Transverse colon (tissue), 4 donors: ENCODE measurements at regions not wholly inside any gene's neighbourhood (a gene's known extent, or its start where the extent isn't known, plus 50 kb on each side); places are given as distances from the start of the nearest gene placed in this dataset.
"Not testable (repeated sequence)": the region's sequence is repeated elsewhere in the genome, so short reads cannot be mapped to it uniquely, and the experiment has no call there.

ENCODE experiments used
- DNase-seq: peaks from one replicate; pipeline ENCODE4 v3.0.0-alpha.2; 2019
- H3K27ac ChIP-seq, 4 donors: fragments of 200-600 bp; sonication (generic); 2 replicates each; pipeline ENCODE4 v1.5.1; 2016 to 2018; ENCODE audit warnings: inconsistent platforms in 4 of 4
- H3K27me3 ChIP-seq: fragments of 200-600 bp; sonication (generic); 2 replicates; pipeline ENCODE4 v1.5.1; 2017; ENCODE audit warnings: inconsistent platforms
- H3K36me3 ChIP-seq, 4 donors: fragments of 200-600 bp; sonication (generic); 2 replicates each; pipeline ENCODE4 v1.5.1; 2017 to 2019; ENCODE audit warnings: inconsistent platforms in 4 of 4
- H3K4me1 ChIP-seq, 4 donors: fragments of 200-600 bp; sonication (generic); 2 replicates each; pipeline ENCODE4 v1.5.1; 2017 to 2020; ENCODE audit warnings: inconsistent platforms in 4 of 4
- H3K4me3 ChIP-seq, 4 donors: fragments of 200-600 bp; sonication (generic); 1 replicate in 1 of 4; 2 replicates in 3 of 4; pipeline versions ENCODE4 v1.5.1 to v1.6.1; 2017 to 2019; ENCODE audit warnings: inconsistent platforms in 4 of 4
- H3K9me3 ChIP-seq, 2 donors: fragments of 200-600 bp; sonication (generic); 2 replicates each; pipeline ENCODE4 v1.5.1; 2017 to 2019; ENCODE audit warnings: inconsistent platforms in 2 of 2
- WGBS, 2 donors: methylation state at CpG; one replicate each; pipeline ENCODE4 v1.1.5; 2018; ENCODE audit warnings: low coverage in 1 of 2; 5-methylcytosine and 5-hydroxymethylcytosine counted together
- in situ Hi-C, 4 donors: fragments of 200-750 bp; cut with MboI; loops; one replicate each; pipeline versions ENCODE4 v1.15.0 to v1.15.1; 2017; ENCODE audit warnings: low sequenced_read_pairs in 3 of 4, low pct_ligation_motif_present in 1 of 4, low pct_unique_long_range_greater_than_20kb in 1 of 4
- intact Hi-C: fragments of 100-400 bp; cut with DNase I; formaldehyde crosslinking; loops from one replicate; pipeline ENCODE4 v1.15.1; 2023; ENCODE audit warnings: low total_unique reads

DNA sequence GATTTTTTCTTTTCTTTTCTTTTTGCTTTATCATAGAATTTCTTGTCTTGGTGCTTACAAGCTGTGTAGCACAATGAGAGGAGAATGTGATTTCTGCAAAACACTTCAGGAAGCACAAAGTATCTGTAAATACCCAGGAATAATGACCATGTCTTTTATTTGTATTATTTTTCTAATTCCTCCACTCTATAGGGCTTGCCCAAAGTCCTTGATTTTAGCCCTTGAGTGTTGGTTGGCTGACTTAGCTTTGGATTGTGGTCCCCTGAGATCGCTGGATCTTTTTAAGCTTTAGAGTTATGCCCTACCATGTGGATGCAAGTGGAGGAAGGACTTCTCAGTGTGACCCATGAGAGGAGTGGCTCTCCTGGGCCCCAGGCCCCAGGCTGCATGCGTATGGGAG is 52.2 kb downstream of the HOXC4 start:
- H3K4me1 ChIP-seq, H3K36me3 ChIP-seq, intact Hi-C loops, H3K9me3 ChIP-seq, DNase-seq, H3K27ac ChIP-seq, in situ Hi-C loops, H3K4me3 ChIP-seq: not testable (repeated sequence)
- peaks cover 46% of the 10 kb centered on the region for H3K27me3 ChIP-seq
- WGBS, 2 donors, result 52 to 67% methylated on average over 1 to 2 of the region's 2 CpGs

- H3K4me3 ChIP-seq, H3K9me3 ChIP-seq, H3K27ac ChIP-seq, in situ Hi-C loops, H3K36me3 ChIP-seq, intact Hi-C loops, H3K4me1 ChIP-seq, DNase-seq: not testable (repeated sequence)
- 0 to 33% methylated on average over 3 to 29 of the region's 29 CpGs for WGBS, 2 donors
- H3K27me3 ChIP-seq, result peaks cover 46% of the 10 kb centered on the region
These were observed 52.6 kb downstream of the HOXC4 start for GRCh38 chr12:54106252-54106651.

DNA sequence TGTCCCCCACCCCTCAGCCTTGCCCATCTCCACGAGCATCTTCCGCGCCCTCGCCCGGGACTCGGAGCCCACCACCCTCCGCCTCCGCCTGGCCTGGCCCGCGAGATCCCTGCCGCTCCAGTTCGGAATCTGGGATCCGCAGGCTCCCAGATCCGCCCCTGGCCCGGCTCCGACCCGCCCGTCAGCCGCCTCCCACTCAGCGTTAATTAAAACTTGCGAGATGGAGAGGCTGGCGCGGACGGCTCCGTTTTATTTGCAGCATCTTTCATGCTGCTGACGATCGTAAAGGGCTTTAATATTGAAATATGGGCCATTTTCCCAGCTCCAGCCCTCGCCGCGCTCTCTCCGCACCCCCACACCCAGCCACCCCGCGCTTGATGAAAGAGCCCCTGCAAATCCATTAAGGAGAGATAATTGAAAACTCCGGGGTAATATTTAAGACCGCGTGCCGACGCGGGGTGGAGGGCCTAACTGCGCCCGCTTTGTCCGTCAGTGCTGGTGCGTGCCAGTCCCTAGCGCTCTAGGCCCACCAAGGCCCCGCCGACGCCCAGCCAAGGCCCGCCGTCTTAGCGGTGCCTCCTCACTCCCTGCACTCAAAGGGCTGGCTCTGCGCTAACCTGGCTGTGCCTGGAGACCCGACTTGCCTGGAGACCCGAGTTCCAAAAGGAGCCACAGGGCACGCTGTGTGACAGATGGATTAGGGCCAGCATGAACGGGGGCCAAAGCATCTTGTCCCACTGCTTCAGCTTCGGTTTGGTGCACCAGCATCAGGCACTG is 53.4 kb downstream of the HOXC4 start:
- H3K27me3 ChIP-seq, result peaks cover 45% of the 10 kb centered on the region
- H3K9me3 ChIP-seq, H3K4me1 ChIP-seq, intact Hi-C loops, in situ Hi-C loops, H3K4me3 ChIP-seq, H3K27ac ChIP-seq, DNase-seq, H3K36me3 ChIP-seq: not testable (repeated sequence)
- WGBS, 2 donors, result 52% methylated on average over 55 of the region's 56 CpGs; no CpG with 5 or more reads in 1 of the 2 donors

- in situ Hi-C loops, H3K4me3 ChIP-seq, DNase-seq, intact Hi-C loops, H3K9me3 ChIP-seq, H3K27ac ChIP-seq, H3K36me3 ChIP-seq, H3K4me1 ChIP-seq: not testable (repeated sequence)
- 18% methylated on average over 6 of the region's 6 CpGs; no CpG with 5 or more reads in 1 of the 2 donors for WGBS, 2 donors
- H3K27me3 ChIP-seq, result peaks cover 31% of the 10 kb centered on the region
These were observed 58.7 kb downstream of the HOXC4 start for GRCh38 chr12:54112336-54112735.

DNA sequence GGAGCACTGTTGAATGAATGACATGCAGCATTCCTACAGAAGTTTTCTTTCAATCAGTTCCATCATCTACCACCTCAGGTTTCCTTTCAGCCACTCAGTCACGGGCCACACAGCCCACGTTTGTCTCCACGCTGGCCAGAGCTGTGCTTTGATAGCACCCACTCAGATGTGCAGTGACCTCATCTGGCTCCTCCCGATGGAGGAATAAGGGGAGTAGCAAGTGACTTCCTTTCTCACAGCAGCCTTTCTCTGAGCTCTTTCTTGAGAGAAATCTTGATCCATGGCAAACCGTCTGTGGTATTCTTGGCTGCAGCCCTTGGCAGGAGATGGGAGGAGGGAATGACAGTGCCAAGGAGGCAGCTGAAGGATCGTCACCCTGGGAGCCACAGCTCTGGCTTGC is 62.4 kb downstream of the HOXC4 start:
- WGBS, 2 donors, result 6% methylated on average over 6 of the region's 6 CpGs; no CpG with 5 or more reads in 1 of the 2 donors
- H3K9me3 ChIP-seq, intact Hi-C loops, H3K4me3 ChIP-seq, DNase-seq, in situ Hi-C loops, H3K36me3 ChIP-seq, H3K4me1 ChIP-seq, H3K27ac ChIP-seq: not testable (repeated sequence)
- H3K27me3 ChIP-seq, result peaks cover 21% of the 10 kb centered on the region

DNA sequence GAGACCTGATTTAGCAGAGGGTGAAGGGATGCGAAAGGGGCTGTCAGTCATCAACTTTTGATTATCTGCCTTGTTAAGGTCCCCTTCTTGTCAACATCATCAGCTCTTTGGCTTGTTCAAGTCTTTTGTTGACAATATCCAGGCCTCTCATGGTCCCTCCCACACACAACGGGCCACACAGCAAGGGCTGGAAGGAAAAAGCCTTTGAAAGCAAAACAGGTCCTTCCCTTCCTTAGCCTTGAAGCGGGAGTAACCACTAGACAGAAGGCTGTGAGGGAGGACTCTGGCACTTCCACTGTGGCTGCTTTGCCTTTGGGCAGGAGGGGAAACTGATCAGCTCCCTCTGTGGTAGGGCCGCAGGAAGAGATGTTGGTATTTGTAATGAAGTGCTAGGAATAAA is 63.8 kb downstream of the HOXC4 start:
- H3K27me3 ChIP-seq, result peaks cover 18% of the 10 kb centered on the region
- H3K4me3 ChIP-seq, in situ Hi-C loops, H3K4me1 ChIP-seq, intact Hi-C loops, DNase-seq, H3K36me3 ChIP-seq, H3K27ac ChIP-seq, H3K9me3 ChIP-seq: not testable (repeated sequence)
- 71% methylated on average over 4 of the region's 4 CpGs; no CpG with 5 or more reads in 1 of the 2 donors for WGBS, 2 donors

DNA sequence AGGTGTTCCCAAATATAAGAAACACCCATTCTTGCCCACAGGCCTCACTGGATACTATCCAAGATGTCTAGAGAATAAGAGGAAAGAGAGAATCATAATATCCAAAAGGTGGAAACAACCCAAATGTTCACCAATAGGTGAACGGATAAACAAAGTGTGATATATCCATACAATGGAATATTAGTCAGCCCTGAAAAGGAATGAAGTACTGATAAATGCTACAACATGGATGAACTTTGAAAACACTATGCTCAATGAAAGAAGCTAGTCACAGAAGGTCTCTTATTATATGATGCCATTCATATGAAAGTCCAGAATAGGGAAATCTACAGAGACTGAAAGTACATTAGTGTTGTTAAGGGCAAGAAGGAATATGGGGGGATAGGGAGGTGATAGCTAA is 65.4 kb downstream of the HOXC4 start:
- intact Hi-C loops, in situ Hi-C loops: not testable (repeated sequence)

GRCh38 chr12:54123981-54124380 is 64.8 kb downstream of the SMUG1 start:
- intact Hi-C loops, H3K4me1 ChIP-seq, H3K4me3 ChIP-seq, in situ Hi-C loops, H3K36me3 ChIP-seq, H3K9me3 ChIP-seq, H3K27ac ChIP-seq, DNase-seq: not testable (repeated sequence)
- WGBS, 2 donors, result 54 to 64% methylated on average over 7 of the region's 7 CpGs
- peaks cover 61% of the 10 kb centered on the region for H3K27me3 ChIP-seq

More for the DNA sequence above, 65.4 kb downstream of the HOXC4 start:
- not testable (repeated sequence) for H3K9me3 ChIP-seq, H3K27ac ChIP-seq, H3K4me3 ChIP-seq, DNase-seq, H3K36me3 ChIP-seq, H3K4me1 ChIP-seq
- H3K27me3 ChIP-seq, result peaks cover 24% of the 10 kb centered on the region
- 88 to 100% methylated on average over 1 of the region's 1 CpG for WGBS, 2 donors

DNA sequence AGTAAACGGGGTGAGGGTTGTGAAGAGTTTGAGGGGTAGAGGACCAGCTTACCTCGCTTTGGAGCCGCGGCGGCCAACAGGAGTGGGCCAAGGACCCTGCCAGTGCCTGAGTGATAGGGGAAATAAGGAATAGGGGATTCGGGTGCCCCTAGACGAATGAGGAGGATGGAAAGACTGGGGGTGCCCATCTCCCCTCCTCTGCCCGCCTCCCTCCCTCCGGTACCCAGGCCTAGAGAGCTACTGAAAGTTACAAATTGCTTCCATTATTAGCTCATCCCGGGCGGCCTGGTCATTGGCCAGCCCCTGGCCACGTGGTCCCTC is 63.1 kb downstream of the SMUG1 start:
- DNase-seq, in situ Hi-C loops, intact Hi-C loops, H3K36me3 ChIP-seq, H3K4me1 ChIP-seq, H3K9me3 ChIP-seq: not testable (repeated sequence)
- peak overlapping the region; percentile 51 to 78 (median 75) for H3K27ac ChIP-seq
- WGBS, 2 donors, result 22 to 34% methylated on average over 1 to 8 of the region's 12 CpGs
- H3K27me3 ChIP-seq, result peaks cover 67% of the 10 kb centered on the region
- peak overlapping the region in 3 of 4 donors; percentile 34 to 59 (median 39) for H3K4me3 ChIP-seq
